ENCODE measurements at regions not wholly inside any gene's neighbourhood (a gene's known extent, or its start where the extent isn't known, plus 50 kb on each side); places are given as distances from the start of the nearest gene placed in this dataset.
"Not testable (repeated sequence)": the region's sequence is repeated elsewhere in the genome, so short reads cannot be mapped to it uniquely, and the experiment has no call there.

DNA sequence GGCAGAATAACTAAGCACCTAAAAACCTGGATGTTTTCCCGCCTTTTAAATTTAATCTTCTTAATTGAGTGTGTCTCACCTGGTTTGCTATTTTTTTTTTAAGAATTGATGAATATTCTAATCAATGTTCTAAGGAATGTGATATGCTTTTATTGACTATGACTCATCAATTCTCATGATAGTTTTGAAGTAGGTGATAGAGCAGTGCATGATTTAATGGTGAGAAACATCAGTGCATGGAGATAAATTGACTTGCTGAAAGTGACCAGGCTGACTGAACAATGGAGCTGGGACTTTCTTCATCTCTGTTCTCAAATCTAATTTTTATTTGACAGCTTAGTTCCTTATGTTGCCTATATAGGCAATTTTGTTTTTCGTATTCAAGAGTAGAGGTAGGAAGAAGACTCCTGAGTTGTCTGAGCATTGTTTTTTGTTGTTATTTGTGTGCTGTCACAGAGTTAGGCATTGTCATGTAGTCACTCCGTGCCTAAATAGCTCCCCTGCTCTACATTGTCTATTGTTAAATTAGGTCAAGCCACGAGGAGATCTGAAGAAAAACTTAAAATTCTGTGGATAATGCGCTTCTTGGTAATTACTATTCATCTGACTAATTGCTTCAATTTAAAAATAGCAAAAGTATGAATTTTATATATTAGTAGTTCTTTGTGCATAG is 59.0 kb upstream of the NUTM2F start:
- H3K27ac ChIP-seq (ENCODE audit: insufficient read depth in 1 of 2, low read depth in 1 of 2, low read length in 2 of 2, poor library complexity in 1 of 2, severe bottlenecking in 2 of 2); H3K4me1 ChIP-seq (ENCODE audit: control extremely low read depth in 1 of 4, control insufficient read depth in 4 of 4, insufficient read depth in 4 of 4, low read length in 3 of 4); H3K27me3 ChIP-seq (replicated peaks in 2 of 5; ENCODE audit: control insufficient read depth in 4 of 5, insufficient read depth in 5 of 5, low read length in 4 of 5); H3K4me3 ChIP-seq (ENCODE audit: control insufficient read depth in 1 of 7, extremely low read depth in 1 of 7, insufficient read depth in 4 of 7, low read depth in 2 of 7, low read length in 6 of 7); CTCF ChIA-PET; DNase-seq; H3K9me3 ChIP-seq (ENCODE audit: control extremely low read depth in 1 of 5, control insufficient read depth in 4 of 5, insufficient read depth in 2 of 5, low read depth in 1 of 5, low read length in 4 of 5); H3K36me3 ChIP-seq (ENCODE audit: control insufficient read depth in 4 of 4, insufficient read depth in 4 of 4, low read length in 3 of 4); POLR2A ChIA-PET: not testable (repeated sequence)
- no CpG with 5 or more reads among the region's 5 CpGs for WGBS (ENCODE audit: insufficient coverage)

DNA sequence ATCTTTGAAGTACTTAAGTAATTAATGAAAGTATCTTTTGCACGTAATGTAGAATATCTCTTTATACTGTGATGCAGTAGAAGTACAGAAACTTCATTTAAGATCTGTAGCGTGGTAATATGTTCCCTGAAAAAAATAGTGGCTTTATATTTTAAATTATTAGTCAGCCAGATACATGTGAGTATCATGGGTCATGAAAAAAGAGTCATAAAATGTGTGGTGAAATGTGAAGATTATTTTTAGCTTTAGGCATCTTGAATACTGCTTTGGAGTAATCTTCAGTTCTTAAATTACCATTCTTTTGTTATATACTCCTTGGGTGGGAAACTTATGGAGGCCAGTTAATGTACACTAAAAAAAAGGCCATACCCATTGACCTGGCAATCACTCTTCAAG is 59.6 kb upstream of the NUTM2F start:
- H3K27ac ChIP-seq (ENCODE audit: insufficient read depth in 1 of 2, low read depth in 1 of 2, low read length in 2 of 2, poor library complexity in 1 of 2, severe bottlenecking in 2 of 2); H3K4me3 ChIP-seq (ENCODE audit: control insufficient read depth in 1 of 7, extremely low read depth in 1 of 7, insufficient read depth in 4 of 7, low read depth in 2 of 7, low read length in 6 of 7); POLR2A ChIA-PET; H3K36me3 ChIP-seq (ENCODE audit: control insufficient read depth in 4 of 4, insufficient read depth in 4 of 4, low read length in 3 of 4); H3K9me3 ChIP-seq (ENCODE audit: control extremely low read depth in 1 of 5, control insufficient read depth in 4 of 5, insufficient read depth in 2 of 5, low read depth in 1 of 5, low read length in 4 of 5); H3K27me3 ChIP-seq (replicated peaks in 2 of 5; ENCODE audit: control insufficient read depth in 4 of 5, insufficient read depth in 5 of 5, low read length in 4 of 5); CTCF ChIA-PET; DNase-seq; H3K4me1 ChIP-seq (ENCODE audit: control extremely low read depth in 1 of 4, control insufficient read depth in 4 of 4, insufficient read depth in 4 of 4, low read length in 3 of 4): not testable (repeated sequence)
- 100% methylated on average over 1 of the region's 2 CpGs for WGBS (ENCODE audit: insufficient coverage)

- H3K27ac ChIP-seq (ENCODE audit: insufficient read depth in 1 of 2, low read depth in 1 of 2, low read length in 2 of 2, poor library complexity in 1 of 2, severe bottlenecking in 2 of 2); H3K9me3 ChIP-seq (ENCODE audit: control extremely low read depth in 1 of 5, control insufficient read depth in 4 of 5, insufficient read depth in 2 of 5, low read depth in 1 of 5, low read length in 4 of 5); H3K4me1 ChIP-seq (ENCODE audit: control extremely low read depth in 1 of 4, control insufficient read depth in 4 of 4, insufficient read depth in 4 of 4, low read length in 3 of 4); H3K36me3 ChIP-seq (ENCODE audit: control insufficient read depth in 4 of 4, insufficient read depth in 4 of 4, low read length in 3 of 4); H3K4me3 ChIP-seq (ENCODE audit: control insufficient read depth in 1 of 7, extremely low read depth in 1 of 7, insufficient read depth in 4 of 7, low read depth in 2 of 7, low read length in 6 of 7); CTCF ChIA-PET; DNase-seq; H3K27me3 ChIP-seq (replicated peaks in 2 of 5; ENCODE audit: control insufficient read depth in 4 of 5, insufficient read depth in 5 of 5, low read length in 4 of 5); POLR2A ChIA-PET: not testable (repeated sequence)
- no CpG with 5 or more reads among the region's 5 CpGs for WGBS (ENCODE audit: insufficient coverage)
Observed at GRCh38 chr9:94390425-94391098, 62.1 kb upstream of the NUTM2F start.

- H3K9me3 ChIP-seq (ENCODE audit: control extremely low read depth in 1 of 5, control insufficient read depth in 4 of 5, insufficient read depth in 2 of 5, low read depth in 1 of 5, low read length in 4 of 5); H3K4me1 ChIP-seq (ENCODE audit: control extremely low read depth in 1 of 4, control insufficient read depth in 4 of 4, insufficient read depth in 4 of 4, low read length in 3 of 4); H3K4me3 ChIP-seq (ENCODE audit: control insufficient read depth in 1 of 7, extremely low read depth in 1 of 7, insufficient read depth in 4 of 7, low read depth in 2 of 7, low read length in 6 of 7); H3K27me3 ChIP-seq (replicated peaks in 2 of 5; ENCODE audit: control insufficient read depth in 4 of 5, insufficient read depth in 5 of 5, low read length in 4 of 5); H3K36me3 ChIP-seq (ENCODE audit: control insufficient read depth in 4 of 4, insufficient read depth in 4 of 4, low read length in 3 of 4); CTCF ChIA-PET; H3K27ac ChIP-seq (ENCODE audit: insufficient read depth in 1 of 2, low read depth in 1 of 2, low read length in 2 of 2, poor library complexity in 1 of 2, severe bottlenecking in 2 of 2); DNase-seq; POLR2A ChIA-PET: not testable (repeated sequence)
- no CpG with 5 or more reads among the region's 2 CpGs for WGBS (ENCODE audit: insufficient coverage)
Observed at GRCh38 chr9:94392971-94393624, 64.7 kb upstream of the NUTM2F start.

GRCh38 chr9:94397766-94398379 is 69.4 kb upstream of the NUTM2F start:
- CTCF ChIA-PET; POLR2A ChIA-PET; H3K27ac ChIP-seq (ENCODE audit: insufficient read depth in 1 of 2, low read depth in 1 of 2, low read length in 2 of 2, poor library complexity in 1 of 2, severe bottlenecking in 2 of 2); DNase-seq; H3K36me3 ChIP-seq (ENCODE audit: control insufficient read depth in 4 of 4, insufficient read depth in 4 of 4, low read length in 3 of 4); H3K4me3 ChIP-seq (ENCODE audit: control insufficient read depth in 1 of 7, extremely low read depth in 1 of 7, insufficient read depth in 4 of 7, low read depth in 2 of 7, low read length in 6 of 7); H3K9me3 ChIP-seq (ENCODE audit: control extremely low read depth in 1 of 5, control insufficient read depth in 4 of 5, insufficient read depth in 2 of 5, low read depth in 1 of 5, low read length in 4 of 5); H3K4me1 ChIP-seq (ENCODE audit: control extremely low read depth in 1 of 4, control insufficient read depth in 4 of 4, insufficient read depth in 4 of 4, low read length in 3 of 4); H3K27me3 ChIP-seq (replicated peaks in 2 of 5; ENCODE audit: control insufficient read depth in 4 of 5, insufficient read depth in 5 of 5, low read length in 4 of 5): not testable (repeated sequence)
- WGBS (ENCODE audit: insufficient coverage), result no CpG with 5 or more reads among the region's 3 CpGs

DNA sequence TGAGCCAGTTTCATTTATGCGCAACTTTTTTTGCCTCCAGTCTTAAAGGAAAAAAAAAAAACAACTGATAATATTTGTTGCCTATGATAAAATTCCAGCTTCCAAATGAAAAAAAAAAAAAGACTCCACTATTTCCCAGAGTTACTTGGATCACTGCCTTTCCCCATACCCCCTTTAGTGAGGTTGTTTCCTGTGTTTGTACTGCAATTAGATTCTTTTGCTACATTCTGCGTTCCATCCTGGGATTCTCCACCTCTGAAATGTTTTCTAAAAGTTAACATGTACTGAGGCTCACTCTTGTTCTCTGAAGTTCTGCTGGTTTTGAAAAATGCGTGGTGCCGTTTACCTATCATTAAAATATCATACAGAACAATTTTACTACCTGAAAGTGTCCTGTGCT is 72.0 kb upstream of the NUTM2F start:
- H3K9me3 ChIP-seq (ENCODE audit: control extremely low read depth in 1 of 5, control insufficient read depth in 4 of 5, insufficient read depth in 2 of 5, low read depth in 1 of 5, low read length in 4 of 5); H3K36me3 ChIP-seq (ENCODE audit: control insufficient read depth in 4 of 4, insufficient read depth in 4 of 4, low read length in 3 of 4); H3K27ac ChIP-seq (ENCODE audit: insufficient read depth in 1 of 2, low read depth in 1 of 2, low read length in 2 of 2, poor library complexity in 1 of 2, severe bottlenecking in 2 of 2); POLR2A ChIA-PET; H3K4me1 ChIP-seq (ENCODE audit: control extremely low read depth in 1 of 4, control insufficient read depth in 4 of 4, insufficient read depth in 4 of 4, low read length in 3 of 4); H3K27me3 ChIP-seq (replicated peaks in 2 of 5; ENCODE audit: control insufficient read depth in 4 of 5, insufficient read depth in 5 of 5, low read length in 4 of 5); DNase-seq; H3K4me3 ChIP-seq (ENCODE audit: control insufficient read depth in 1 of 7, extremely low read depth in 1 of 7, insufficient read depth in 4 of 7, low read depth in 2 of 7, low read length in 6 of 7); CTCF ChIA-PET: not testable (repeated sequence)
- WGBS (ENCODE audit: insufficient coverage), result no CpG with 5 or more reads among the region's 4 CpGs

GRCh38 chr9:94402795-94403194 is 74.4 kb upstream of the NUTM2F start:
- WGBS (ENCODE audit: insufficient coverage), result 100% methylated on average over 1 of the region's 1 CpG
- H3K9me3 ChIP-seq (ENCODE audit: control extremely low read depth in 1 of 5, control insufficient read depth in 4 of 5, insufficient read depth in 2 of 5, low read depth in 1 of 5, low read length in 4 of 5); H3K36me3 ChIP-seq (ENCODE audit: control insufficient read depth in 4 of 4, insufficient read depth in 4 of 4, low read length in 3 of 4); DNase-seq; H3K4me3 ChIP-seq (ENCODE audit: control insufficient read depth in 1 of 7, extremely low read depth in 1 of 7, insufficient read depth in 4 of 7, low read depth in 2 of 7, low read length in 6 of 7); H3K27me3 ChIP-seq (replicated peaks in 2 of 5; ENCODE audit: control insufficient read depth in 4 of 5, insufficient read depth in 5 of 5, low read length in 4 of 5); H3K27ac ChIP-seq (ENCODE audit: insufficient read depth in 1 of 2, low read depth in 1 of 2, low read length in 2 of 2, poor library complexity in 1 of 2, severe bottlenecking in 2 of 2); CTCF ChIA-PET; POLR2A ChIA-PET; H3K4me1 ChIP-seq (ENCODE audit: control extremely low read depth in 1 of 4, control insufficient read depth in 4 of 4, insufficient read depth in 4 of 4, low read length in 3 of 4): not testable (repeated sequence)
